Suprapubic skin (tissue), 4 donors: ENCODE measurements at regions not wholly inside any gene's neighbourhood (a gene's known extent, or its start where the extent isn't known, plus 50 kb on each side); places are given as distances from the start of the nearest gene placed in this dataset.

Source experiments
- DNase-seq, 2 donors: peaks; one replicate each; pipeline ENCODE4 v3.0.0-alpha.2; 2019; ENCODE audit warnings: low spot score in 2 of 2
- H3K27ac ChIP-seq: fragments of 200-600 bp; sonication (generic); one replicate; pipeline ENCODE4 v1.5.1; 2019
- H3K27me3 ChIP-seq: fragments of 200-600 bp; sonication (generic); one replicate; pipeline ENCODE4 v1.5.1; 2019
- H3K36me3 ChIP-seq: fragments of 200-600 bp; sonication (generic); one replicate; pipeline ENCODE4 v1.5.1; 2019
- H3K4me1 ChIP-seq: fragments of 200-600 bp; sonication (generic); one replicate; pipeline ENCODE4 v1.5.1; 2019
- H3K4me3 ChIP-seq: fragments of 200-600 bp; sonication (generic); one replicate; pipeline ENCODE4 v1.5.1; 2019; ENCODE audit warnings: mild to moderate bottlenecking
- H3K9me3 ChIP-seq: fragments of 200-600 bp; sonication (generic); one replicate; pipeline ENCODE4 v1.5.1; 2019
- EP300 ChIP-seq: sonication (generic); formaldehyde crosslinking; IDR thresholded peaks from one replicate; pipeline ENCODE4 v1.6.1; 2017; ENCODE audit warnings: antibody characterized with exemption
- POLR2A ChIP-seq, 2 donors: fragments of 450-650 bp; IDR thresholded peaks; one replicate each; pipeline ENCODE4 v1.6.1; 2017; ENCODE audit warnings: antibody characterized with exemption in 2 of 2, mild to moderate bottlenecking in 2 of 2, moderate library complexity in 2 of 2
- POLR2AphosphoS5 ChIP-seq, 3 donors: sonication (generic); formaldehyde crosslinking; IDR thresholded peaks; one replicate each; pipeline ENCODE4 v1.6.1; 2017; ENCODE audit warnings: antibody characterized with exemption in 3 of 3
- WGBS: methylation state at CpG from one replicate; pipeline ENCODE4 v1.1.5; 2018; 5-methylcytosine and 5-hydroxymethylcytosine counted together
- TF ChIP-seq, protein P1 (sequence below), 2 donors: fragments of 200-600 bp in 1 of 2; fragments of 450-650 bp in 1 of 2; sonication (generic) in 1 of 2; IDR thresholded peaks; one replicate each; pipeline ENCODE4 v1.5.1; 2016 to 2019; ENCODE audit warnings: antibody characterized with exemption in 2 of 2, mild to moderate bottlenecking in 1 of 2, moderate library complexity in 1 of 2

DNA sequence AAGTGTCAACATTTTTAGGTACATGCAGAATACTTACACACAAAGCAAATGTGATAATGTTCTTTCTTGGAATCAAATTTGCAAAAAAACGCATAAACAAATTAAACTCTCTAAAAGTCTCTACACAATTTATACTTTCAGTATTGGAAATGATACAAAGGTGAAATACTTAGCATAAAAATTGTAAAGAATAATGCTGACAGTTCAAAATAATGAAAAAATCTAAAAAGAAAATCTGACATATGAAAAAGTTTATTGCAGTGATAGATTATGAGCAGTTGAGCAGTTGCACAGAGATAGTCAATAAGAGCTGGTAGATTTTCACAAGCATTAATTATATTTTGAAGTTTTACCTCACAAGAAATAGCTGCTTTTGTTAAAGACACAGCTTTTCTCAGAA, 1176.4 kb upstream of the EYS start:
- Histone ChIP-seq H3K36me3 (no peaks in the 10 kb centered on the region), H3K9me3 (peaks cover 17% of the 10 kb centered on the region), H3K4me1 (no peaks in the 10 kb centered on the region), H3K4me3 (no peak overlapping the region), H3K27me3 (no peaks in the 10 kb centered on the region), H3K27ac (no peak overlapping the region)
- DNase-seq, result no peak
- TF ChIP-seq POLR2AphosphoS5 (IDR thresholded peaks at IDR 0.05) (no peak), EP300 (no peak), POLR2A (IDR thresholded peaks at IDR 0.05) (no peak)
- TF ChIP-seq, protein P1, sequence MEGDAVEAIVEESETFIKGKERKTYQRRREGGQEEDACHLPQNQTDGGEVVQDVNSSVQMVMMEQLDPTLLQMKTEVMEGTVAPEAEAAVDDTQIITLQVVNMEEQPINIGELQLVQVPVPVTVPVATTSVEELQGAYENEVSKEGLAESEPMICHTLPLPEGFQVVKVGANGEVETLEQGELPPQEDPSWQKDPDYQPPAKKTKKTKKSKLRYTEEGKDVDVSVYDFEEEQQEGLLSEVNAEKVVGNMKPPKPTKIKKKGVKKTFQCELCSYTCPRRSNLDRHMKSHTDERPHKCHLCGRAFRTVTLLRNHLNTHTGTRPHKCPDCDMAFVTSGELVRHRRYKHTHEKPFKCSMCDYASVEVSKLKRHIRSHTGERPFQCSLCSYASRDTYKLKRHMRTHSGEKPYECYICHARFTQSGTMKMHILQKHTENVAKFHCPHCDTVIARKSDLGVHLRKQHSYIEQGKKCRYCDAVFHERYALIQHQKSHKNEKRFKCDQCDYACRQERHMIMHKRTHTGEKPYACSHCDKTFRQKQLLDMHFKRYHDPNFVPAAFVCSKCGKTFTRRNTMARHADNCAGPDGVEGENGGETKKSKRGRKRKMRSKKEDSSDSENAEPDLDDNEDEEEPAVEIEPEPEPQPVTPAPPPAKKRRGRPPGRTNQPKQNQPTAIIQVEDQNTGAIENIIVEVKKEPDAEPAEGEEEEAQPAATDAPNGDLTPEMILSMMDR (IDR thresholded peaks at IDR 0.05), result no peak
- WGBS, result 92% methylated on average over 1 of the region's 1 CpG

DNA sequence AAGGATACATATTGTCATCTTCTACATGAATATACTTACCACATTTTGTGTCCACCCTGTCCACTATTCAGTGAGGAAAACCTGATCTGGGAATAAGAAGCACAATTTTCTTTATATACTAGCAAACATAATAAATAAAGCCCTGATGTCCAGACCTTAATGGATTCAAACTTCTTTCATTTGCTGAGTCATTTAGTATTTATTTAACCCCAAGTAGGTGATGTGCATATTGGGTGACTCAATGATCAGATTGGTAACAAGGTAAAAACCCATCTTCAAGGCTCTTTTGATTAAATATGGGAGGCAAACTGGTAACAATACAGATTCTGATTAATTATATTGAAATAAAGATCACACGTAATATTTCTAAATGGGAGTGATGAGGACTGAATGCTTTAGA, 1159.8 kb upstream of the EYS start:
- H3K4me1 ChIP-seq, result no peaks in the 10 kb centered on the region
- H3K27ac ChIP-seq, result no peak overlapping the region
- no peaks in the 10 kb centered on the region for H3K27me3 ChIP-seq
- WGBS, result 92% methylated on average over 1 of the region's 1 CpG
- no peaks in the 10 kb centered on the region for H3K36me3 ChIP-seq
- no peak overlapping the region for H3K4me3 ChIP-seq
- no peak for DNase-seq
- no peak for TF ChIP-seq POLR2A (IDR thresholded peaks at IDR 0.05)
- no peak for TF ChIP-seq EP300
- TF ChIP-seq, protein P1 (IDR thresholded peaks at IDR 0.05), result no peak
- no peak for TF ChIP-seq POLR2AphosphoS5 (IDR thresholded peaks at IDR 0.05)
- H3K9me3 ChIP-seq, result peaks cover 5% of the 10 kb centered on the region

DNA sequence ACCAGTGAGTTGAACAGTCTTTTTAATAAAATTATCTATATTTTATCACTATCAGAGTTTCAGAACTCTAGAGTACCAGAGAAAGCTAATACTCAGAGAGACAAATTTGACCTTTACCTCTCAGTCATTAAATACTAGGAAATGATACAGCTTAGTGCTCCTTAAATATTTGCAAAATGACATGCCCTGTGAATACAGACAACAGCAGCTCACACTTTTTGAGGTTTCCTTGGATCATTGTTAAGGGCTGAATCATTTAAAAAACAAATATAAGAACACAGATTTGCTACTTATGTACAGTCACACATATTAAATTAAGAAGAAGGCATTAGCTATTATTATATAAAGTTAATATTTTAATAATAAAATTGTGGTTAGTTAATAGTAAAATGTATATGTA, 1158.7 kb upstream of the EYS start:
- Histone ChIP-seq H3K27ac (no peak overlapping the region), H3K9me3 (peaks cover 5% of the 10 kb centered on the region), H3K4me3 (no peak overlapping the region), H3K36me3 (no peaks in the 10 kb centered on the region), H3K4me1 (no peaks in the 10 kb centered on the region), H3K27me3 (no peaks in the 10 kb centered on the region)
- TF ChIP-seq POLR2A (IDR thresholded peaks at IDR 0.05), result no peak
- no peak for TF ChIP-seq EP300
- TF ChIP-seq, protein P1 (IDR thresholded peaks at IDR 0.05), result no peak
- no peak for TF ChIP-seq POLR2AphosphoS5 (IDR thresholded peaks at IDR 0.05)
- DNase-seq, result no peak

DNA sequence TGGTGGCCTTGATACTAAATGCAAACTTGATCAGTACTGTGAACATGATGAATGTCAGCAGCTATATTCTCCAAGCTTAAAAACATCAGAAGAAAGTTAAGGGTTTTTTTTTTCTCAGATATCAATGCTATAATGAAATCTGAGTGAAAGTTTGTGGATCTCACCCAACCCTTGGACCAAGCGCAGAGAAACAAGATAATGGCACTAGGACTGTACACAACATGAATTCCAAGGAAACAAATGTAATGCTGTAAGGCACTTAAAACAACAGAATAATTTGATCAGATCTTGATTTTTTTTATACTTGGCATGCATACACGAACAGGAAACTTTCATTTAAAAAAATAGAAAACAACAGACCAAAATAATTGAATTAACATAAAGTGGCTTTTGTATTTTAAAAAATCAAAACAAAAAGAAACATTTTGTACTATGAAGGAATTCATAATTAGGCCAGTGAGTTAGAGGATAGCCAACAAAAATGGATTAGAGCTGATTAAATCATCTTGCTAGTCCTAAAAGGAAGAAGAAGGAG, 1154.0 kb upstream of the EYS start:
- TF ChIP-seq POLR2AphosphoS5 (IDR thresholded peaks at IDR 0.05), result no peak
- no peak for TF ChIP-seq POLR2A (IDR thresholded peaks at IDR 0.05)
- TF ChIP-seq EP300, result no peak
- TF ChIP-seq, protein P1 (IDR thresholded peaks at IDR 0.05), result no peak
- H3K4me1 ChIP-seq, result peaks cover 8% of the 10 kb centered on the region
- no peaks in the 10 kb centered on the region for H3K27me3 ChIP-seq
- WGBS, result 44% methylated on average over 2 of the region's 2 CpGs
- H3K36me3 ChIP-seq, result no peaks in the 10 kb centered on the region
- H3K27ac ChIP-seq, result no peak overlapping the region
- no peaks in the 10 kb centered on the region for H3K9me3 ChIP-seq
- H3K4me3 ChIP-seq, result no peak overlapping the region
- no peak for DNase-seq

DNA sequence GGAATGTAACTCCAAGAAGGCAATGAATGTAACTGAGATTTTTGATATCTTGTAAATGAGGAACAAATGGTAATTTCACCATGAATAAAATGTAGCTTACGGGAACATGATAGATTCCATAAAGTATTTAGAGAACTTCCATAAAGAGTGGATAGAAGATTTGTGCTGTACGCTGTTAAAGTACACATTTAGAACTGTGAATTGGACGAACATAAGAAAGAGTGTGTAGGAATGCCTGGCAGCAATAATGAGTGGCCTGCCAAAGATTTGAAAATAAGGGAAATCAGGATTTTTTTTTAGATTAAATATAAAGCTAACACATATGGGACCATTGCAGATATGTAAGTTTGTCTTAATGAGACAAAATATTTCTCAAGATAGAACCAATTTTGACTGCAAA, 1153.3 kb upstream of the EYS start:
- no peak for DNase-seq
- 53% methylated on average over 3 of the region's 3 CpGs for WGBS
- Histone ChIP-seq H3K4me1 (peaks cover 8% of the 10 kb centered on the region), H3K4me3 (no peak overlapping the region), H3K27ac (no peak overlapping the region), H3K9me3 (no peaks in the 10 kb centered on the region), H3K27me3 (no peaks in the 10 kb centered on the region), H3K36me3 (no peaks in the 10 kb centered on the region)
- TF ChIP-seq EP300, result no peak
- TF ChIP-seq POLR2AphosphoS5 (IDR thresholded peaks at IDR 0.05), result no peak
- TF ChIP-seq POLR2A (IDR thresholded peaks at IDR 0.05), result no peak
- TF ChIP-seq, protein P1 (IDR thresholded peaks at IDR 0.05), result no peak
